GM23248 (cell line): ENCODE measurements at regions not wholly inside any gene's neighbourhood (a gene's known extent, or its start where the extent isn't known, plus 50 kb on each side); places are given as distances from the start of the nearest gene placed in this dataset.

Source experiments
- DNase-seq: peaks from one replicate; pipeline ENCODE4 v3.0.0-alpha.2; 2015
- H2AFZ ChIP-seq: fragments of 200-600 bp; sonication (generic); 2 replicates; pipeline ENCODE4 v1.6.1; 2016; ENCODE audit warnings: antibody characterized with exemption
- H3F3A ChIP-seq: fragments of 200-600 bp; sonication (generic); 2 replicates; pipeline ENCODE4 v1.6.1; 2016; ENCODE audit warnings: mild to moderate bottlenecking, antibody characterized with exemption, mixed run types; ENCODE audit not compliant: insufficient read depth
- H3K27ac ChIP-seq: fragments of 200-600 bp; sonication (generic); 2 replicates; pipeline ENCODE4 v1.5.1; 2016; ENCODE audit warnings: mild to moderate bottlenecking
- H3K27me3 ChIP-seq: fragments of 200-600 bp; sonication (generic); replicated peaks from 2 replicates; pipeline ENCODE4 v1.6.1; 2016; ENCODE audit warnings: mild to moderate bottlenecking; ENCODE audit not compliant: insufficient read depth
- H3K36me3 ChIP-seq: fragments of 200-600 bp; sonication (generic); 2 replicates; pipeline ENCODE4 v1.6.1; 2016; ENCODE audit warnings: low read depth, mild to moderate bottlenecking
- H3K4me1 ChIP-seq: fragments of 200-600 bp; sonication (generic); 2 replicates; pipeline ENCODE4 v1.6.1; 2016; ENCODE audit warnings: mild to moderate bottlenecking; ENCODE audit not compliant: insufficient read depth
- H3K4me2 ChIP-seq: fragments of 200-600 bp; sonication (generic); one replicate; pipeline ENCODE4 v1.6.1; 2016; ENCODE audit warnings: mild to moderate bottlenecking; ENCODE audit not compliant: unreplicated experiment
- H3K4me3 ChIP-seq: fragments of 200-600 bp; sonication (generic); 2 replicates; pipeline ENCODE4 v1.5.1; 2016; ENCODE audit warnings: mild to moderate bottlenecking
- H3K79me2 ChIP-seq: fragments of 200-600 bp; sonication (generic); 2 replicates; pipeline ENCODE4 v1.6.1; 2016; ENCODE audit warnings: mild to moderate bottlenecking; ENCODE audit not compliant: insufficient read depth
- H3K9ac ChIP-seq: fragments of 200-600 bp; sonication (generic); 2 replicates; pipeline ENCODE4 v1.6.1; 2016; ENCODE audit warnings: mild to moderate bottlenecking
- H3K9me2 ChIP-seq: fragments of 200-600 bp; sonication (generic); 2 replicates; pipeline ENCODE4 v1.6.1; 2016; ENCODE audit warnings: mixed run types, mild to moderate bottlenecking, moderate library complexity; ENCODE audit not compliant: insufficient read depth
- H3K9me3 ChIP-seq: fragments of 200-600 bp; sonication (generic); one replicate; pipeline ENCODE4 v1.6.1; 2017; ENCODE audit warnings: low read depth
- H4K20me1 ChIP-seq: fragments of 200-600 bp; sonication (generic); 2 replicates; pipeline ENCODE4 v1.6.0; 2016; ENCODE audit not compliant: insufficient read depth
- EZH2 ChIP-seq: fragments of 200-600 bp; sonication (generic); IDR thresholded peaks from 2 replicates; pipeline ENCODE4 v1.6.1; 2018; ENCODE audit warnings: antibody characterized with exemption, mild to moderate bottlenecking; ENCODE audit not compliant: insufficient read depth, poor library complexity, severe bottlenecking
- EZH2phosphoT487 ChIP-seq: fragments of 200-600 bp; sonication (generic); IDR thresholded peaks from 2 replicates; pipeline ENCODE4 v1.6.1; 2018; ENCODE audit warnings: antibody characterized with exemption, moderate library complexity, mild to moderate bottlenecking, low read depth; ENCODE audit not compliant: insufficient read depth
- WGBS, 2 experiments: methylation state at CpG; one replicate each; pipeline ENCODE4 v1.1.6; 2015 to 2017; ENCODE audit warnings: low lambda C conversion rate in 2 of 2, low coverage in 1 of 2; ENCODE audit errors: missing lambda C conversion rate in 2 of 2; 5-methylcytosine and 5-hydroxymethylcytosine counted together
- in situ Hi-C: fragments of 300-500 bp; cut with MboI; formaldehyde crosslinking; loops from 2 replicates; pipeline ENCODE4 v1.15.0; 2020

DNA sequence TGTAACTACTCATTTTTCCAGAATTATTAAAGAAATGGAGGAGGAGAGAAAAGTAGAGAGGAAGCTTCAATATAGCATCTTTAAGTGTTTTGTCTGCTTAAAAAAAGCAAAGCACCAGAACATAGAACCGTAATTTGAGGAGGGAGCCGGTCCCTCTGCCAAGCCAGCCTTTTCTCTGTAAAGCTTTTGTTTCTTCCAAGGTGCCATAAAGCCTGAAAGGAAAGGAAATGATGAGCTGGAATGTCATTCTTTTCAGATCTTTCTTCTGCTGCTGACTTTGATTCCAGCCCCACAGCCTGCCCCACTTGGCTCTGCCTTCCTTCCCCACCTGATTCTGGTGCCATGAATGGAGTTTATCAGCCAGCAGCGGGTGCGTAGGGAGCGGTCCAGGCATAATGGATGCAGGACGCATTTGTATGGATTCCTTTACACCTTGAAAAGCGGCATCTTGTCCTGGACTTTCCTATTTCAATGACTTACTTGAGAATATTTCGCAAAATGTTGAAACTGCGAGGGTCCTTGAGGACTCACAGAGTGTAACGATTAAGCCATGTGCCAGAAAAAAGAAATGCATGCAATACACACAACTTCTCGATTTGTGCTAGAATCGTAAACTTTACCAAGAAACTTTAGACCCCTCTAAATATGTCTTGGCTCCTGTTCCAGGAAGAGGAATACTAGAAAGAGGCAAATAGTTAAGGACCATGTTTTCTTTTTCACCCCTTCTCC, 569.5 kb upstream of the MGMT start:
- H3K4me3 ChIP-seq = no peak overlapping the region
- H3K4me2 ChIP-seq = no peak overlapping the region
- H3K27ac ChIP-seq = no peak overlapping the region
- H3K9me3 ChIP-seq = no peaks in the 10 kb centered on the region
- TF ChIP-seq EZH2phosphoT487 (no peak), EZH2 (no peak)
- no peaks in the 10 kb centered on the region for H3K79me2 ChIP-seq
- no peak for DNase-seq
- H4K20me1 ChIP-seq = no peaks in the 10 kb centered on the region
- no peaks in the 10 kb centered on the region for H3K9me2 ChIP-seq
- no peaks in the 10 kb centered on the region for H3K36me3 ChIP-seq
- no peaks in the 10 kb centered on the region for H3K4me1 ChIP-seq
- no peaks in the 10 kb centered on the region for H3F3A ChIP-seq
- in situ Hi-C loops = no loop called here
- no peak overlapping the region for H2AFZ ChIP-seq
- H3K27me3 ChIP-seq = no peaks in the 10 kb centered on the region
- 3 to 4% methylated on average over 12 of the region's 12 CpGs for WGBS, 2 experiments
- H3K9ac ChIP-seq = no peak overlapping the region

DNA sequence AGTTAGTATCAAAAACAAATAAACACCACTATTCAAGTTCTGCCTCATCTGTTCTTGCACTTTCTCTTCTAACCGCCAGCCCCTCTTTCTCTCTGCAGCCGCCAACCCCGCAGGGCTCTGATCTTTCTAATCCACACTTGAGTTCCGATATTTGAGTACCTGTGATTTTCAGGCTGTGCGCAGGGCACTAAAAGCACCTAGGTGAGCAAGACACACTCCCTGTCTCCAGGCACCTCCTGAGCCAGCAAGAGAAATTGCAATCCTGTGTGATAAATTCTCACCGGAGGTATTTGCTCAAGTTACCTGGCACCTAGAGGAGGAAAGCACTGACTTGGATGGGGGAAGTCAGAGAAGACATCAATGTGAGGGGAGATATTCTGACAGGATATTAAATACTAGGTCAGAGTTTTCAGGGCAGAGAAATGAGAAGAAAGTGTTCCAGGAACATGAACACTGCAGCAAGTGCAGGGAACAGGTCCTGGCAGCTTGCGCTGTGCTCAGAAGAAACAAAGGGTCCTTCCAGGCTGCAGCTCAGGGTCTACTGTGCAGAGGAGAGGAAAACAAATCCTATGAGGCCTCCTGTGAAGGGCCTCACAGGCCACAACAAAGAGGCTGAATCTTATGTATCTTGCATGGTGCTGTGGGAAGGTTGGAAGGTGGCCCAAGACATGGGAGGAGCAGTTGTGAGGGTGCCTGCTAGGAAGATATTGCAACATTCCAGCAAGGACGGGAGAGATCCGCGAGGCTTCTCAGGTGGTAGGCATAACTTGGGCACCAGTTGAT, 568.7 kb upstream of the MGMT start:
- no peak for DNase-seq
- TF ChIP-seq EZH2phosphoT487 (no peak), EZH2 (no peak)
- in situ Hi-C loops = no loop called here

DNA sequence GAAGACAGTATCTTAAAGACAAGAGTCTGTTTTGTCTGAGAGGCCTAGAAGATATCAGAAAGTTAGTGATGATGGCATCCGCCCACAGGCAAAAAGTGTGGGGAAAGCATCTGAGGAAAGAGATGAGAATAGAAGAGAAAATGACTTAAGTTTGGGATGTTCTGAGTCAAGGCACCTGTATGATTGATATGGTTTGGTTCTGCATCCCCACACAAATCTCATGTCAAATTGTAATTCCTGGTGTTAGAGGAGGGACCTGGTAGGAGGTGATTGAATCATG, 568.2 kb upstream of the MGMT start:
- Histone ChIP-seq H3K4me2 (no peak overlapping the region), H3K9ac (no peak overlapping the region), H3K9me3 (no peaks in the 10 kb centered on the region), H3K4me1 (no peaks in the 10 kb centered on the region), H2AFZ (no peak overlapping the region), H4K20me1 (no peaks in the 10 kb centered on the region), H3K4me3 (no peak overlapping the region), H3K9me2 (no peaks in the 10 kb centered on the region), H3K79me2 (no peaks in the 10 kb centered on the region), H3K27me3 (no peaks in the 10 kb centered on the region), H3F3A (no peaks in the 10 kb centered on the region), H3K27ac (no peak overlapping the region), H3K36me3 (no peaks in the 10 kb centered on the region)
- DNase-seq = no peak
- WGBS, 2 experiments = 0 to 11% methylated on average over 1 of the region's 1 CpG
- TF ChIP-seq EZH2 (no peak), EZH2phosphoT487 (no peak)
- in situ Hi-C loops = no loop called here

More for the DNA sequence above, 568.7 kb upstream of the MGMT start:
- Histone ChIP-seq H3K27ac (no peak overlapping the region), H3K27me3 (no peaks in the 10 kb centered on the region), H4K20me1 (no peaks in the 10 kb centered on the region), H3K9ac (no peak overlapping the region), H3K9me3 (no peaks in the 10 kb centered on the region), H3K9me2 (no peaks in the 10 kb centered on the region), H2AFZ (no peak overlapping the region), H3K36me3 (no peaks in the 10 kb centered on the region), H3K4me2 (no peak overlapping the region), H3K4me1 (no peaks in the 10 kb centered on the region), H3K4me3 (no peak overlapping the region), H3F3A (no peaks in the 10 kb centered on the region), H3K79me2 (no peaks in the 10 kb centered on the region)
- 45 to 48% methylated on average over 10 of the region's 10 CpGs for WGBS, 2 experiments

DNA sequence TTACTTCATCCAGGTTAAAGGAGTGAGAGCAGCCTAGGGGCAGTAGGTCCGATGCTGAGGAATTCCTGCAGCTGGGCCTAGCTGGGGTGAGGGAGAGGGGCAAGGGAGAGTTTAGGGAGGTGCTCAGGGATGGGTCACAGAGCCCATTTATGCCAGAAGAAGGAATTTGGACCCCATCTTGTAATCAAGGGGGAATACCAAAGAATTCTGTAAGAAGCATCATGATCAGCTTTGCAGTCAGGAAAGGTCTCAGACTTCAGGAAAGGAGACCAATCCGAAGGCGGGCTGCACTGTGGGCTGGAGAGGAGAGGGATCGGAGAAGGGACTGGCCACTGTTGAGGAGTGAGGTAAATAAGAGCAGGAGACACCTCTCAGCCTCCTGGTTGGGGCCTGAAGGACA, 566.6 kb upstream of the MGMT start:
- Histone ChIP-seq H3F3A (no peaks in the 10 kb centered on the region), H3K4me1 (no peaks in the 10 kb centered on the region), H3K9me2 (no peaks in the 10 kb centered on the region), H4K20me1 (no peaks in the 10 kb centered on the region), H2AFZ (no peak overlapping the region), H3K27me3 (no peaks in the 10 kb centered on the region), H3K79me2 (no peaks in the 10 kb centered on the region), H3K4me2 (no peak overlapping the region), H3K36me3 (no peaks in the 10 kb centered on the region), H3K4me3 (no peak overlapping the region), H3K9me3 (no peaks in the 10 kb centered on the region), H3K27ac (no peak overlapping the region), H3K9ac (no peak overlapping the region)
- in situ Hi-C loops = no loop called here
- no peak for DNase-seq
- TF ChIP-seq EZH2 (no peak), EZH2phosphoT487 (no peak)
- 19 to 30% methylated on average over 4 of the region's 4 CpGs for WGBS, 2 experiments

DNA sequence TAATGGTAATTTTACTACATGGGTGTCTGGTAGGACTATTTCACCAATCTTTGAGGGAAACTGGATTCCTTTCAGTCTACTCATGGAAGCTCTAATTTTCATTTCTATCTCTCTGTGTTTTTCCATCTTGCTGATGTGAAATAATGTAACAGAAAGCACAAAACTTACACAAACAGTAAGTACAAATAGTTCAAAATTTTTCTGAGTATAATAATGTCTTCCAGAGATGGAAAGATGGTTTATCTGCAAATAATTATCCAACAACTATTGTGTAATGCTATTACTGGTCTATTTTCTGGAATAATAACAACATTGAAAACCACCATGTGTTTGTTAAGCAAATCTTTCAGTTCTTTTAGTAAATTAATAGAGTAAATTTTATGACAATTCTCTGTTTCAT, 565.8 kb upstream of the MGMT start:
- Histone ChIP-seq H3K79me2 (no peaks in the 10 kb centered on the region), H3K36me3 (no peaks in the 10 kb centered on the region), H3K9ac (no peak overlapping the region), H3K27ac (no peak overlapping the region), H3K4me2 (no peak overlapping the region), H3K4me3 (no peak overlapping the region), H3K9me2 (no peaks in the 10 kb centered on the region), H4K20me1 (no peaks in the 10 kb centered on the region), H2AFZ (no peak overlapping the region), H3K9me3 (no peaks in the 10 kb centered on the region), H3K27me3 (no peaks in the 10 kb centered on the region), H3K4me1 (no peaks in the 10 kb centered on the region), H3F3A (no peaks in the 10 kb centered on the region)
- no peak for TF ChIP-seq EZH2
- no peak for TF ChIP-seq EZH2phosphoT487
- no peak for DNase-seq
- in situ Hi-C loops = no loop called here
